T-helper 17 cell (primary cell): ENCODE measurements at regions not wholly inside any gene's neighbourhood (a gene's known extent, or its start where the extent isn't known, plus 50 kb on each side); places are given as distances from the start of the nearest gene placed in this dataset.

Experiments
- ATAC-seq: fragments of 150-1000 bp; cut with Tn5 transposase; 2 replicates; pipeline ENCODE4 v1.10.0; 2021; ENCODE audit warnings: mild to moderate bottlenecking, moderate library complexity
- DNase-seq, 3 donors: peaks; one replicate each; pipeline versions ENCODE4 v3.0.0 to v3.0.0-alpha.2; 2020 to 2021
- H3K9me3 ChIP-seq: one replicate; pipeline ENCODE4 v1.7.0; 2013; ENCODE audit warnings: low read length, mild to moderate bottlenecking; ENCODE audit not compliant: control insufficient read depth, poor library complexity, severe bottlenecking
- H3K27ac Mint-ChIP-seq: one replicate; pipeline ENCODE4 v1.8.0; 2022; ENCODE audit warnings: mild to moderate bottlenecking, moderate library complexity, mixed read lengths
- H3K27me3 Mint-ChIP-seq: one replicate; pipeline ENCODE4 v1.8.0; 2022; ENCODE audit warnings: mixed read lengths
- H3K36me3 Mint-ChIP-seq: one replicate; pipeline ENCODE4 v1.8.0; 2022; ENCODE audit warnings: low read depth, mixed read lengths
- H3K4me1 Mint-ChIP-seq: one replicate; pipeline ENCODE4 v1.8.0; 2022; ENCODE audit warnings: mild to moderate bottlenecking, mixed read lengths
- H3K4me3 Mint-ChIP-seq: one replicate; pipeline ENCODE4 v1.8.0; 2022; ENCODE audit warnings: mild to moderate bottlenecking, moderate library complexity, mixed read lengths

DNA sequence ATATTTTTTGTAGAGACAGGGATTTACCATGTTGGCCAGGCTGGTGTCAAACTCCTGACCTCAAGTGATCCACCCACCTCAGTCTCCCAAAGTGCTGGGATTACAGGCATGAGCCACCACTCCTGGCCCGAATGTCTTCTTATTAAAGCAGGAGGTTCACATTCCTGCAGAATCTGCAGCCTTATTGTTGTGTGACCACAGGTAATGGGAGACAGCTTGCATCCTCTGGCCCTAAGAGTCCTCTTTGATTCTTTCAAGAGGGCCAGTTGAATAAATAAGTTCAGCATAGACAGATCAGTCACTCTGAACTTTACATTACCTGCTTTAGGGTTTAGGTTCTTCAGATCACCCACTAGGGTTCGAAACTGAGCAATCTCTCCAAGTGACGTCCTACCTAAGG, 172.9 kb upstream of the TOPAZ1 start:
- no peak for ATAC-seq

DNA sequence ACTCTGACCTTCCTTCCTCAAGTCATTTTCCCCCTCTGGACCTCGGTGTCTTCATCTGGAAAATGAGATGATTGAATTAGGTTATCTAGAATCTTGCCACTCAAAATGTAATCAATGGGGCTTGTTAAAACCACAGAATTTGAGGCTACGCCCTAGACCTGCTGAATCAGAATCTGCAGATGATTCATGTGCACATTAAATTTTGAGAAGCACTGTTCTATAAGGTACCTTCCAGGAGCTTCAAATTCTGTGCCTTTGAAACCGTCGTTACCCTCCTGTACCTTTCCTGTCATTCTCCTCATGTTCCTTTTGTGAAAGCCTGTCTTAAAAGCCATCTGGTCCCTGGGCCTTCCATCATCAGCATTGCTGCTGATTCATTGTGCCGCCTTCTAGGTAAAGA, 172.4 kb upstream of the TOPAZ1 start:
- DNase-seq (no peak), ATAC-seq (no peak)
- no peak overlapping the region for H3K4me3 Mint-ChIP-seq
- peaks cover 62% of the 10 kb centered on the region for H3K27me3 Mint-ChIP-seq
- no peaks in the 10 kb centered on the region for H3K36me3 Mint-ChIP-seq
- H3K9me3 ChIP-seq, result no peaks in the 10 kb centered on the region
- H3K27ac Mint-ChIP-seq, result no peak overlapping the region
- peaks cover 3% of the 10 kb centered on the region for H3K4me1 Mint-ChIP-seq

More for the DNA sequence above, 172.9 kb upstream of the TOPAZ1 start:
- no peaks in the 10 kb centered on the region for H3K36me3 Mint-ChIP-seq
- H3K4me1 Mint-ChIP-seq, result peaks cover 3% of the 10 kb centered on the region
- no peaks in the 10 kb centered on the region for H3K9me3 ChIP-seq
- H3K4me3 Mint-ChIP-seq, result no peak overlapping the region
- no peak overlapping the region for H3K27ac Mint-ChIP-seq
- H3K27me3 Mint-ChIP-seq, result peaks cover 63% of the 10 kb centered on the region
- DNase-seq, result no peak

DNA sequence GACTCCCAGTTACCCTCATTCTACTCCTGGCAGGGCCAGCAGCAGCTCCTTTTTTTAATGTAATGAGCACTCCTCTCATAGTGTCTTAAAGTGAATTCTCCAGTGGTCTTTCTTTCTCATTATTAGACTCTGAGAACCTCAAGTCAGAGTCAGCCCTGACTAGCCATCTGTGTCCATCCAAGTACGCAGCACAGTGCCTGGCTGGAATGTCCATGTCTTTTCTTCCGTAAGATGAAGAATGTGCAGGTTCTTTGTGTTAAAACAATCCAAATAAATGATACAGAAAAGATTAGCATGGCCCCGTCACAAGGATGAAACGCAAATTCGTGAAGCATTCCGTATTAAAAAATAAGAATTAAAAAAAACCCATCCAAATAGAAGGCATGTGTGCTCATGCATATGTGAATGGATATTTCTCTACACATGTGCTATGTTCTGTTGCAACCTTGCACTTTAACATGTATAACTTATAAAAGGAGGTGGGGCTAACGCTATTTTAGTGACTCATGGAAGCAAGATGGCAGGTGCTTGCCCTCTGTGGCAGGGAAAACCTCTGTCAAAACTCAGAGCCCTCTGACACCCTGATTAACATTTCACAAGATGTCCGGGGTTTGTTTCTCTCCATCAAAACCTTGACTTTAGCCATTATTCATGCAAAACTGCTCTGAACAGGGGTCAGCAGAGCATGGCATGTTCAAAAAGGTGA, 170.7 kb upstream of the TOPAZ1 start:
- H3K27me3 Mint-ChIP-seq, result peaks cover 68% of the 10 kb centered on the region
- no peak for ATAC-seq

DNA sequence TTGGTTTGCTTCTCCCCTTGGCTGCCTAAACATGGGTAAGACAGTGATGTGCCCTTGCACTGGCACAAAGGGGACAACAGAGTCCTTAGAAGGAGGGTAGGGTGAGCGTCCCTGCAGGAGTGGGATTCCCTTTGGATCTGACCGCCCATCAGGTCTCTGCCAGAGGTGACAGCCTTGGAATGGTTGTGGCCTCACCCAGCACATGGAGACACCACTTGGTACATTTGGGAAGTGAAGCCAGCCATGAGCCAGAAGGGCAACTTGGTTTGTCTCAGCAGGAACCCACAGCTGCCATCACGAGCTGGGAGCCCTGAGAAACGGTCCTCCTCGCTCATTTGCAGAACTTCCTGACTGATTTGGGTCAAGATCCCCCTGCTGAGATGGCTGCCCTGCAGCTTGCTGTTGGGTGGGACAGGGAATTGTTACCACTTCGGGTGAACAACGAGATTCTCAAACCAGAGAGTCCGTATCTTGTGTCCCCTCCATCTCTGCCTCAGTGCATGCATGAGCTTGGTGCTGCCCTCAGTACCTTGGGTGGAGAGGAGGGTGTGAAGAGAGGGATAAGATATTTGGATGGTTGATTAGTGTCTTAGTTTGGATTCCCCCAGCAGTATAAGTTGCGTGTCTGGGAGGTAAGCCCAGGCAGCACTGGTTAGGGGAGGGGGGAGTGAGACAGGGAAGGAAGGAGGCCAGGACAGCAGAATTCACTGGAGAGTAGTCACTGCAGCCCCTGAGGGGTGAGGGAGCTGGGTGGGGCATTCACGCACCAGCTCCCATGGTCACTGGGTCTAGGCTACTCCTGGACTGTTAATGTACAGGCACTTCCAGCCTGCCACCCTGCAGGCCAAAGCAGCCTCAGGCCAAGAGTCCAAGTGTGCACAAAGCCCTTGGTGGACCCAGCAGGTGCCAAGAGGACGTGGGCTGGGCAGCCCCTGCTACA, 168.8 kb upstream of the TOPAZ1 start:
- ATAC-seq (no peak), DNase-seq (no peak)
- no peaks in the 10 kb centered on the region for H3K36me3 Mint-ChIP-seq

More for the DNA sequence above, 170.7 kb upstream of the TOPAZ1 start:
- peaks cover 3% of the 10 kb centered on the region for H3K4me1 Mint-ChIP-seq
- H3K36me3 Mint-ChIP-seq, result no peaks in the 10 kb centered on the region
- H3K9me3 ChIP-seq, result no peaks in the 10 kb centered on the region
- DNase-seq, result no peak
- H3K4me3 Mint-ChIP-seq, result no peak overlapping the region
- no peak overlapping the region for H3K27ac Mint-ChIP-seq

DNA sequence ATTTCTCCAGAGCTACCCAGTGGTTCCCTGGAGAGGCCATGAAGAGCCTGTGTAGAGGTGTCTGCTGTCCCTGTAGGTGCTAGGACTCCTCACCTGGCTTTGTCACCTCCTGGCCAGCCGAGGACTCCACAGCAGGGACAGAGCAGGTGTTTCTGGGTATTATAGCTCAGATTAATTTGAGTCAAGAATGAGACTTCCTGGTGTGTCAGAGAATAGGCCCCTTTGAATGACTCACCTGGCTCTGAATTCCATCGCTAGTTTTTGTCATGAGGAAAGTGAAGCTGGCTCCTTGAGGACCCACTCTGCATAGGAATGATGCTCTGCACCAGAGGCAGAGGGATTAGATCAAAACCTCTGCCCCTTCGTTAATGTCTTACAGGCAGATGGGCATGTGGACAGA, 167.5 kb upstream of the TOPAZ1 start:
- no peaks in the 10 kb centered on the region for H3K9me3 ChIP-seq
- Mint-ChIP-seq H3K27ac (no peak overlapping the region), H3K4me1 (peaks cover 3% of the 10 kb centered on the region), H3K4me3 (no peak overlapping the region), H3K36me3 (no peaks in the 10 kb centered on the region), H3K27me3 (peaks cover 62% of the 10 kb centered on the region)
- DNase-seq (no peak), ATAC-seq (no peak)

More for the DNA sequence above, 168.8 kb upstream of the TOPAZ1 start:
- H3K9me3 ChIP-seq, result no peaks in the 10 kb centered on the region
- H3K27me3 Mint-ChIP-seq, result peaks cover 64% of the 10 kb centered on the region
- peaks cover 3% of the 10 kb centered on the region for H3K4me1 Mint-ChIP-seq
- peak overlapping the region; percentile 28 for H3K4me3 Mint-ChIP-seq
- H3K27ac Mint-ChIP-seq, result no peak overlapping the region

DNA sequence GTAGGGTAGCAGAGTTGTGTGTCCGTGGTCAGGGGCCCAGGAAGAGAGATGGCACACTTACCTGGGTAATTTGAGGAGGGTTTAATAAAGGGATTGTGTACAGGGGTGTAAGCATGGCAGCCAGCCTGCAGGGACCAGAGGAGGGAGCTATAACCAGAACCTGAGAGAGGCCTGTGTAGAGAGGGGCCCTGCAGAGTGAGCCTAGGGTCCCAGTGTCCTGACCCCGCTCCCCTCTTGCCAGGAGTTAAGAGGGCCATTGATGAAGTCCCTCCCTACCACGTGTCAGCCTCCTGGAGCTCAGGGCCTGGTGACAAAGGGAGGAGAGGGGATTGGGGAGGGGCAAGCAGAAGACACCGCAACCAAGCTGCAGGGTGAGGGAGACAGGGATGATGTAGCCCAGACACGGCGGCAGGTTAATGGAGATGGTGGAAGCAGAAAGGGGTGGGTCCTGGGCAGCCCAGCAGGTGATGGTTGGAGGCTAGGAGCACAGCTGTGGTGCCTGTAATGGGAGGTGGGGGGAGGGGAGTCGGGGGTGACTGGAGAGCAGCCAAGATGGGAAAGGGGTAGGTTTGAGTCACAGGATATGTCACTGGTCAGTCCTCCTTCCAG, 165.4 kb upstream of the TOPAZ1 start:
- Mint-ChIP-seq H3K4me1 (no peaks in the 10 kb centered on the region), H3K4me3 (no peak overlapping the region), H3K27ac (no peak overlapping the region), H3K27me3 (peaks cover 48% of the 10 kb centered on the region), H3K36me3 (no peaks in the 10 kb centered on the region)
- no peak for ATAC-seq
- DNase-seq, result no peak
- no peaks in the 10 kb centered on the region for H3K9me3 ChIP-seq

DNA sequence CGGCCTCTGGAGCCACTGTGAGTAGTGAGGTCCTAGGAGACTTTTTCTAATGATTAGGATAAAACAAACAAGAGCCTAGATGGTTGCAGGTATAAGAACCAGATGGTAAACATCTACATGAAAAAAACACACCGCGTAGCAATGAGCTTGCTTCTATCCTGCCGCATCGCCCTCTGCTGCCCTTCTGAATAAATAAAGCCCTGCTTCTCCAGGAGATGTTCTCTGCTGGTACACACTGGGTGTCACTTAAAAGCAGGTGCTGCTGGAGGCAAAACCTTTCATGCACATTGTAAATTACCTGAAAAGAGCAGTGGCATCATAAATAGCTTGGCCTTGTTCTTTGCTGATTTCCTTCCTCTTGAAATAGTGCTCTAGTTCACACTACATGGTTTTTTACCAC, 164.4 kb upstream of the TOPAZ1 start:
- no peak for ATAC-seq
- Mint-ChIP-seq H3K4me3 (no peak overlapping the region), H3K4me1 (no peaks in the 10 kb centered on the region), H3K27ac (no peak overlapping the region), H3K27me3 (peaks cover 42% of the 10 kb centered on the region), H3K36me3 (no peaks in the 10 kb centered on the region)
- H3K9me3 ChIP-seq, result no peaks in the 10 kb centered on the region
- no peak for DNase-seq

DNA sequence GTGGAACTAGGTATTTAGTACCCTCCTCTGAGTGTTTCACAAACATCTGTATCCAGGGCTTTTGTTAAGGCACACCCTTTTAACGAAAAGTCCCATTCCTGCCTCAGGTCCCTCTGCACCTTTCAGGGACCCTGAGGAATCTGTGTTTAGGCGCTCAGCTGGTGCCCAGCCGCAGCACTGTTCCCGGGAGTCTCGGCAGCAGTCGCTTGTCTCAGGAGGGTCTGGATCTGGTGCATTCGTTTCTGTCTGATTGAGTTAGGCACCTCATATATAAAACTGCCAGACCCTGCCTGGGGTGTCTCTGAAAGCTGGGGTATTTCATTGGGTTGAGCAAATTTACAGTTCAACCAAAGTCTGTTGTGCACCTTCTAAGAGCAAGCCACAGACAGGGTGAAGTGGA, 162.8 kb upstream of the TOPAZ1 start:
- ATAC-seq (no peak), DNase-seq (no peak)
- Mint-ChIP-seq H3K27me3 (peaks cover 26% of the 10 kb centered on the region), H3K4me1 (no peaks in the 10 kb centered on the region), H3K36me3 (no peaks in the 10 kb centered on the region), H3K27ac (no peak overlapping the region), H3K4me3 (no peak overlapping the region)
- H3K9me3 ChIP-seq, result no peaks in the 10 kb centered on the region

DNA sequence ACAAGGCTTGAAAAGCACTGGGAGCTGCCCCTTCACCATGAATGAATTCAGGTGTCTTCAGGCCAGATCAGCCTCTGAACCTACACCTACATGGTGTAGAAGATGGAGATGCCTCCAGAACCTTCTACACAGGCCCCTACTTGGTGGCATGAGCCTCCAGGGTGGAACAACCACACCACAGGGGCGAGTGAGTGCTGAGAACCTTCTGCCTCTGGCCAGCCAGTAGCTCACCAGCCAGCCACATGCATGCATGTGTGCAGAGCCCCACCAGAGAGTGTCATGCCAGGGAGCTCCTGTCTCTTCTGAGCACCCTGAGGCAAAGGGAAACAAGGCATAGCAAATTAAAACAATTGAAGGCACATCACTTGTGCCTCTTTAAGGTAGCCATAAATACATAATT, 161.8 kb upstream of the TOPAZ1 start:
- H3K27ac Mint-ChIP-seq, result no peak overlapping the region

DNA sequence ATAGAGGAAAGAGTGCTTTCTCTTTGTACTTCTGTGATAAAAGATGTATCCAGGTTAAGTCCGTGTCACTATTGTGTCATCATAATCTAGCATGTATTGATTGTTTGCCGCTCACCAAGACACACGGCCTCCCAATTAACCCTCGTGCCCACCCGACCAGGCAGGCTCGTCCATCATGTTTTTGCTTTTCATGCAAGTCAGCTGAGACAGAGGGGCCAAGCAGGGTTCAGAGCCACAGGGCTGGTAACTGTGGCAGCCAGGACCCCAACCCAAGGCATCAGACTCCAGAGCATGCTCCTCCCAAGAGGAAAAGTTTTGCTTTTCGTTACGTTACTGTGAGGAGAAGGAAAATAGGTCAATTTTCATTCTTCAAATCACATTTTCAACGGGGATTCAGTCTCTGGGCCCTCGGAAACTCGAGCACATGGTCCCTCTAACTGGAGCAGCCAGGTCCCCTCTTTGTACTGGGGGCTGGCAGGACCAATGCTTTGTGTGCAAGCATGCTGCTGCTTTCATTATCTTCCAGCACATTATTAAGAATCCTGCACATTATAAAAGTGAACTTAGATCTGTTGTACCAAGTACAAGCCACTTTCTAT, 161.1 kb upstream of the TOPAZ1 start:
- no peak overlapping the region for H3K4me3 Mint-ChIP-seq
- no peak for DNase-seq
- H3K4me1 Mint-ChIP-seq, result no peaks in the 10 kb centered on the region
- H3K9me3 ChIP-seq, result no peaks in the 10 kb centered on the region
- no peaks in the 10 kb centered on the region for H3K36me3 Mint-ChIP-seq
- peaks cover 10% of the 10 kb centered on the region for H3K27me3 Mint-ChIP-seq
- H3K27ac Mint-ChIP-seq, result no peak overlapping the region
- ATAC-seq, result no peak

More for the DNA sequence above, 161.8 kb upstream of the TOPAZ1 start:
- no peak overlapping the region for H3K4me3 Mint-ChIP-seq
- DNase-seq (no peak), ATAC-seq (no peak)
- peaks cover 17% of the 10 kb centered on the region for H3K27me3 Mint-ChIP-seq
- no peaks in the 10 kb centered on the region for H3K9me3 ChIP-seq
- no peaks in the 10 kb centered on the region for H3K4me1 Mint-ChIP-seq
- H3K36me3 Mint-ChIP-seq, result no peaks in the 10 kb centered on the region

DNA sequence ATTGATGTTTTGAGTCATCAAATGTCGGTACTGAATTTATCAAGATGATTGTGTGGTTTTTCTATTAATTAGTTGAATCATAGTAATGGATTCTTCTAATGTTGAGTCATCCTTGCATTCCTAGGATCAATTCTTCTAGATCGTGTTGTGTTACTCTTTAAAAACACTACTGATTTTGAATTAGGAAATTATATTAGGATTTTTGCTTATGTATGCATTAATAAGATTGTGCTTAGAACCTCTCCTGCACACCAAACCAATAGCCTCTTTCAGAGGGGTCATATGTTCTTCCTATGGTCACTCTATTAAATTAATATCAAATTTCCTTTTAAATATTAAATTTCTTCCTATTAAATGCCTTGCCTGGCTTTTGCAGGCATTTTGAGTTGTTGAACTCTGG, 151.7 kb upstream of the TOPAZ1 start:
- DNase-seq (no peak), ATAC-seq (no peak)

DNA sequence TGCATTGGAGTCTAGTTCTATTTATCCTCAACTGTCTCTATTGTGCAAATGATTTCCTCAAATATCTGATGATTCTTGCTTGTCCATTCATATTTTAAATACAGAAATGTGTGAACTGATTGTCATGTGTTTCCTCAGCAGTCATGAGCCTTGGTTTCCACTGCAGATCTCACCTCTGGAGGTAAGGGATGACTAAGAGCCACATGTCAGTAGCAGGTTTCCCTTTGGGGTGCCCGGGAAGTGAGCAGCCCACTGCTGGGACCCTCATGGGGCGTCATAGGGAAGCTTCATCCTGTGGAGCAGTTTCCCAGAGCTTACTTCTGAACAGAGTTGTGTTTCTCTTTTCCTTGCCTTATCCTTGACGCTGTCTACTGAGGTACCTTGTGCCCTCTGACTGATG, 149.2 kb upstream of the TOPAZ1 start:
- no peak overlapping the region for H3K27ac Mint-ChIP-seq
- no peaks in the 10 kb centered on the region for H3K9me3 ChIP-seq
- no peaks in the 10 kb centered on the region for H3K4me1 Mint-ChIP-seq
- DNase-seq, result no peak
- no peak overlapping the region for H3K4me3 Mint-ChIP-seq
- ATAC-seq, result no peak
- H3K27me3 Mint-ChIP-seq, result peaks cover 64% of the 10 kb centered on the region
- no peaks in the 10 kb centered on the region for H3K36me3 Mint-ChIP-seq

More for the DNA sequence above, 151.7 kb upstream of the TOPAZ1 start:
- Mint-ChIP-seq H3K27me3 (peaks cover 61% of the 10 kb centered on the region), H3K27ac (no peak overlapping the region), H3K4me3 (no peak overlapping the region), H3K4me1 (no peaks in the 10 kb centered on the region), H3K36me3 (no peaks in the 10 kb centered on the region)
- no peaks in the 10 kb centered on the region for H3K9me3 ChIP-seq

DNA sequence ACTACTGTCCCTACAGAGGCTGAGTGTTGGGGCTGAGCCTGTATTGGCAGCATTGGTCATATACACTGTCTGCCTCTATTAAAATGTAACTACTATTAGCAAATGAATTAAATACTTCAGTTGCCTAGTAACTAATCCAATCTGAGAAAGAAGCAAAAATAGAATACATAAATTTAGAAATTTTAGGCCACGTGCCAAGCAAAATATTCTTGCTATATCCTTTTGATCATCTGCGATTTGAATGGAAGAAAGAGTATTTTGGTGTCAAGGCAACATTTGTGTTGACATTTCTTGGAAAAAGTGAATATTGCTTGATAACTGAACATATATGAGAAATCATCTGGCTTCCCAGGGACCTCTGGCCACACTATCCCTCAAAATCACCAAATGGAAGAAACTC, 148.2 kb upstream of the TOPAZ1 start:
- no peak overlapping the region for H3K4me3 Mint-ChIP-seq
- H3K27me3 Mint-ChIP-seq, result peaks cover 64% of the 10 kb centered on the region
- H3K4me1 Mint-ChIP-seq, result no peaks in the 10 kb centered on the region
- ATAC-seq, result no peak
- H3K36me3 Mint-ChIP-seq, result no peaks in the 10 kb centered on the region
- H3K9me3 ChIP-seq, result no peaks in the 10 kb centered on the region
- DNase-seq, result no peak
- H3K27ac Mint-ChIP-seq, result no peak overlapping the region
